Large intestine (tissue), 3 donors: ENCODE measurements at regions not wholly inside any gene's neighbourhood (a gene's known extent, or its start where the extent isn't known, plus 50 kb on each side); places are given as distances from the start of the nearest gene placed in this dataset.

Experiments
- DNase-seq, 2 donors: peaks; one replicate each; pipeline versions ENCODE4 v3.0.0 to v3.0.0-alpha.2; 2013
- H3K27ac ChIP-seq: one replicate; pipeline ENCODE4 v1.5.1; 2013; ENCODE audit warnings: low read length
- H3K27me3 ChIP-seq: 2 replicates; pipeline ENCODE4 v1.6.1; 2013; ENCODE audit warnings: low read length; ENCODE audit not compliant: control insufficient read depth, insufficient read depth
- H3K36me3 ChIP-seq: 2 replicates; pipeline ENCODE4 v1.6.1; 2013; ENCODE audit warnings: low read length; ENCODE audit not compliant: control insufficient read depth, insufficient read depth
- H3K4me1 ChIP-seq: one replicate; pipeline ENCODE4 v1.6.1; 2013; ENCODE audit warnings: low read length; ENCODE audit not compliant: control insufficient read depth, insufficient read depth
- H3K4me3 ChIP-seq: one replicate; pipeline ENCODE4 v1.5.1; 2013; ENCODE audit warnings: low read length
- H3K9me3 ChIP-seq: one replicate; pipeline ENCODE4 v1.6.1; 2013; ENCODE audit warnings: mild to moderate bottlenecking, low read depth, low read length, moderate library complexity; ENCODE audit not compliant: control insufficient read depth
- WGBS: methylation state at CpG from one replicate; pipeline ENCODE4 v1.1.5; 2013; ENCODE audit warnings: low lambda C conversion rate; ENCODE audit not compliant: insufficient coverage; 5-methylcytosine and 5-hydroxymethylcytosine counted together

GRCh38 chr4:10172278-10172921 lies 55.8 kb upstream of the WDR1 start:
- WGBS, result no CpG with 5 or more reads among the region's 12 CpGs
- DNase-seq, result no peak
- H3K27ac ChIP-seq, result no peak overlapping the region

GRCh38 chr4:10171055-10171454 lies 54.5 kb upstream of the WDR1 start:
- WGBS, result 14% methylated on average over 1 of the region's 3 CpGs
- DNase-seq, result peak; percentile 29 to 81
- no peak overlapping the region for H3K27ac ChIP-seq

More at GRCh38 chr4:10172278-10172921, 55.8 kb upstream of the WDR1 start:
- H3K27me3 ChIP-seq, result no peaks in the 10 kb centered on the region
- H3K9me3 ChIP-seq, result no peaks in the 10 kb centered on the region
- H3K4me3 ChIP-seq, result no peak overlapping the region
- no peaks in the 10 kb centered on the region for H3K36me3 ChIP-seq
- no peaks in the 10 kb centered on the region for H3K4me1 ChIP-seq

GRCh38 chr4:10169839-10170387 lies 53.3 kb upstream of the WDR1 start:
- no peaks in the 10 kb centered on the region for H3K27me3 ChIP-seq
- WGBS, result no CpG with 5 or more reads among the region's 10 CpGs
- H3K36me3 ChIP-seq, result no peaks in the 10 kb centered on the region
- H3K9me3 ChIP-seq, result no peaks in the 10 kb centered on the region
- DNase-seq, result no peak
- H3K4me3 ChIP-seq, result no peak overlapping the region
- H3K27ac ChIP-seq, result no peak overlapping the region
- no peaks in the 10 kb centered on the region for H3K4me1 ChIP-seq

More at GRCh38 chr4:10171055-10171454, 54.5 kb upstream of the WDR1 start:
- Histone ChIP-seq H3K4me3 (no peak overlapping the region), H3K36me3 (no peaks in the 10 kb centered on the region), H3K9me3 (no peaks in the 10 kb centered on the region), H3K4me1 (no peaks in the 10 kb centered on the region), H3K27me3 (no peaks in the 10 kb centered on the region)

DNA sequence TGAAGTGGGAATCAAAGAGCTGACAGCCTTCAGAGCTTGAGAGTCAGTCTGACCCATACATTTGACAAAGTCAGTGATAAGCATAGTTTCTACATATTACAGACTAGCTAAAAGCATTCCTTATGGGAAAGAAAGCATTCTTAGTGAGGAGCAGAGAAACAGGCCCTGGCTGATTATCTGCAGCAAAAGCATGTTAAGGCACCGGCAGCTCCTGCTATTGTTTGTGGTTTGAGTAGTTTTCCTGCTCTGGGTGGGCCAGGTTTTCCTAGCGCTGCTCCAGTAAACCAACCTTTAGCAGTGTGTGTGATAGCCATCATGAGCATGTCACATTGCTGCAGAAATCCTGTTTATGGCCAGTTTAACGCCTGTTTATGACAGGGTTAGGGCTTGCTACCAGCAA lies 51.6 kb upstream of the WDR1 start:
- no peaks in the 10 kb centered on the region for H3K9me3 ChIP-seq
- peak in 1 of 2 donors; percentile 33 for DNase-seq
- H3K4me1 ChIP-seq, result peaks cover 2% of the 10 kb centered on the region
- H3K27me3 ChIP-seq, result no peaks in the 10 kb centered on the region
- no peaks in the 10 kb centered on the region for H3K36me3 ChIP-seq
- WGBS, result no CpG with 5 or more reads among the region's 3 CpGs
- H3K27ac ChIP-seq, result no peak overlapping the region
- no peak overlapping the region for H3K4me3 ChIP-seq

GRCh38 chr4:10167201-10167600 lies 50.6 kb upstream of the WDR1 start:
- Histone ChIP-seq H3K4me1 (peaks cover 9% of the 10 kb centered on the region), H3K9me3 (no peaks in the 10 kb centered on the region), H3K4me3 (no peak overlapping the region), H3K27ac (no peak overlapping the region), H3K27me3 (no peaks in the 10 kb centered on the region), H3K36me3 (no peaks in the 10 kb centered on the region)
- DNase-seq, result no peak
- WGBS, result no CpG with 5 or more reads among the region's 4 CpGs
